ENCODE measurements at regions not wholly inside any gene's neighbourhood (a gene's known extent, or its start where the extent isn't known, plus 50 kb on each side); places are given as distances from the start of the nearest gene placed in this dataset.
A peak's percentile ranks its signal among the peaks of the same experiment; 100 is the strongest.
"Not testable (repeated sequence)": the region's sequence is repeated elsewhere in the genome, so short reads cannot be mapped to it uniquely, and the experiment has no call there.

GRCh38 chr7:92915348-92915747 is 79.0 kb upstream of the CDK6 start:
- DNase-seq (ENCODE audit: low spot score) = no peak

DNA sequence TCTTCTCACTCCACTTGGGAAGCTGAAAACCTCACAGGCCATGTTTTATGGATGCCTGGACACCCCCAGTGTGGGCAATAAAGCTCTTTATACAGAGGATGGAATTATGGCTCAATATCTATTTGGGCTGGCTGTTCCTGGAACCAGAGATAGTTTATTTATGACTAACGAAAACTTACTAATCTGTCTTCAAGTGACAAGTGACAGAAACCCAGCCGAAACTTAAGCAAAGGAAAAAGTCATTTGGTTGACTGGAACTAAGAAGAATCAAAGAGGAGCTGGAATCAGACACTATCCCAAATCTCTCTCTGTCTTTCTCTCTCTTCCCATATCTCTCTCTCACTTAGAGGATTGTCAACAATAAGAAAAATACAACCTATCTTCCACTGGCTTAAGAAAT is 78.3 kb upstream of the CDK6 start:
- DNase-seq (ENCODE audit: low spot score) = no peak

- DNase-seq (ENCODE audit: low spot score) = no peak
These were observed 77.5 kb upstream of the CDK6 start for GRCh38 chr7:92913849-92914248.

GRCh38 chr7:92910976-92911375 is 74.6 kb upstream of the CDK6 start:
- DNase-seq (ENCODE audit: low spot score) = no peak

GRCh38 chr7:92909686-92910475 is 73.5 kb upstream of the CDK6 start:
- DNase-seq (ENCODE audit: low spot score) = no peak

DNA sequence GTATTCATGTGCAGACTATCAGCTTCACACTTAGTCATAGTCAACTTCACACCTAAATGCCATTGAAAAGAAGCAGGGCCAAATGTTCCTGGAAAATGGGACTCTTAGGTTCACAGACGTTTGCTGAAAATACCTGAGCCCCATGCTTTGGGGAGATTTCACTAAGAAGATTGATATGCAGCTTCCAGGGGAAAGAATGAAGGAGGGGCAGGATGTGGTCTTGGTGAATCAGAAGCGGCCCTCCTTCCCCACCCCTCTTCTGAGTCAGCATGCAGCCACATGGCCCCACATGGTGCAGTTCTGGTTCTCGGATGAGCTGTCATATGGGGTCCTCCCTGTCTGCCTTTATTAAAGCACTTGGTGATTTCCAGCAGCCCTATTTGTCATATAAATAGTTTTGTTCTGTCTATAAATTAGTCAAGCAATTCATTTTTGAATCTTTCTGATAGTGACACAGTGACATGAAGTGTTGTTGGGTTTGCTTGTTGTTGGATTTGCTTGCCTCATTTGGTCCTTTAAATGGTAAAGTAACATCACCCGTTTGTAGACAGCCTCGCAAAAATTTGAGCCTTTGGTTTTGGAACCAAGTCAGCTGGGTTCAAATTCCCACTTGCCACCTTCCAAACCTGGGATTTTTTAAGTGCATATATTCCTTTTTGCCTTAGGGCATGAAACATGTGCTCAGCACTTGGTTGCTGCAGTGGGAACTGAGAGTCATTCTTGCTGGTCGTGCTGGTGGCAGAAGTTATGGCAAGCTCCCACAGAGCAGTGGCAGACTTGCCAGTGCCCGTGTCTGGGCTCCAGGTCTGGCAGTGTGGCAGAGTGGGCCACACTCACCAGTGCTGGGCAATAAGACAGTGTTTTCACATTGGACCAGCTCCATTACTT is 68.1 kb upstream of the CDK6 start:
- DNase-seq (ENCODE audit: low spot score) = peak; percentile 75

GRCh38 chr7:92898798-92899197 is 62.4 kb upstream of the CDK6 start:
- DNase-seq (ENCODE audit: low spot score) = no peak

GRCh38 chr7:92894857-92895256 is 58.5 kb upstream of the CDK6 start:
- DNase-seq (ENCODE audit: low spot score) = not testable (repeated sequence)

- no peak for DNase-seq (ENCODE audit: low spot score)
These were observed 52.7 kb upstream of the CDK6 start for GRCh38 chr7:92889081-92889480.
